Ectodermal cell (in vitro differentiated cells): ENCODE measurements at regions not wholly inside any gene's neighbourhood (a gene's known extent, or its start where the extent isn't known, plus 50 kb on each side); places are given as distances from the start of the nearest gene placed in this dataset.

ENCODE experiments used
- H3K27ac ChIP-seq: 2 replicates; pipeline ENCODE4 v1.7.0; 2013; ENCODE audit warnings: mild to moderate bottlenecking, low read depth, low read length; ENCODE audit not compliant: insufficient read depth, poor library complexity, severe bottlenecking
- H3K27me3 ChIP-seq: 2 replicates; pipeline ENCODE4 v1.7.0; 2013; ENCODE audit warnings: mild to moderate bottlenecking, low read length; ENCODE audit not compliant: insufficient read depth, control insufficient read depth, poor library complexity, severe bottlenecking
- H3K36me3 ChIP-seq: one replicate; pipeline ENCODE4 v1.7.0; 2013; ENCODE audit warnings: low read length; ENCODE audit not compliant: control insufficient read depth, insufficient read depth
- H3K4me1 ChIP-seq: one replicate; pipeline ENCODE4 v1.7.0; 2013; ENCODE audit warnings: low read length; ENCODE audit not compliant: control insufficient read depth, insufficient read depth
- H3K4me3 ChIP-seq: 2 replicates; pipeline ENCODE4 v1.7.0; 2013; ENCODE audit warnings: low read depth, low read length, control low read depth; ENCODE audit not compliant: insufficient read depth
- H3K9me3 ChIP-seq: 2 replicates; pipeline ENCODE4 v1.7.0; 2013; ENCODE audit warnings: mild to moderate bottlenecking, low read length, moderate library complexity; ENCODE audit not compliant: control insufficient read depth
- WGBS, 2 experiments: methylation state at CpG; one replicate each; pipeline ENCODE4 v1.1.7; 2013; ENCODE audit warnings: missing lambda C conversion rate in 2 of 2; 5-methylcytosine and 5-hydroxymethylcytosine counted together

- H3K4me1 ChIP-seq = peaks cover 10% of the 10 kb centered on the region
- H3K9me3 ChIP-seq = no peaks in the 10 kb centered on the region
- no peak overlapping the region for H3K4me3 ChIP-seq
- H3K36me3 ChIP-seq = no peaks in the 10 kb centered on the region
- no peaks in the 10 kb centered on the region for H3K27me3 ChIP-seq
- 90 to 96% methylated on average over 2 to 3 of the region's 3 CpGs for WGBS, 2 experiments
- H3K27ac ChIP-seq = no peak overlapping the region
These were observed 897.1 kb downstream of the TFAP2A start for GRCh38 chr6:9517806-9518205.

- 72 to 73% methylated on average over 12 of the region's 13 CpGs for WGBS, 2 experiments
- H3K9me3 ChIP-seq = no peaks in the 10 kb centered on the region
- H3K4me1 ChIP-seq = peaks cover 10% of the 10 kb centered on the region
- no peak overlapping the region for H3K4me3 ChIP-seq
- H3K27ac ChIP-seq = no peak overlapping the region
- no peaks in the 10 kb centered on the region for H3K27me3 ChIP-seq
- no peaks in the 10 kb centered on the region for H3K36me3 ChIP-seq
These were observed 899.0 kb downstream of the TFAP2A start for GRCh38 chr6:9515633-9516606.

GRCh38 chr6:9514146-9514545 lies 900.7 kb downstream of the TFAP2A start:
- H3K36me3 ChIP-seq = no peaks in the 10 kb centered on the region
- no peaks in the 10 kb centered on the region for H3K27me3 ChIP-seq
- peaks cover 10% of the 10 kb centered on the region for H3K4me1 ChIP-seq
- no peak overlapping the region for H3K4me3 ChIP-seq
- no peaks in the 10 kb centered on the region for H3K9me3 ChIP-seq
- 90 to 93% methylated on average over 1 of the region's 1 CpG for WGBS, 2 experiments
- H3K27ac ChIP-seq = no peak overlapping the region

- WGBS, 2 experiments = 100% methylated on average over 1 of the region's 1 CpG; no CpG with 5 or more reads in 1 of the 2 experiments
These were observed 903.7 kb downstream of the TFAP2A start for GRCh38 chr6:9511157-9511556.

GRCh38 chr6:9507136-9507895 lies 907.6 kb downstream of the TFAP2A start:
- H3K27ac ChIP-seq = no peak overlapping the region
- no peaks in the 10 kb centered on the region for H3K36me3 ChIP-seq
- H3K9me3 ChIP-seq = no peaks in the 10 kb centered on the region
- WGBS, 2 experiments = 96% methylated on average over 6 of the region's 6 CpGs
- peaks cover 5% of the 10 kb centered on the region for H3K4me1 ChIP-seq
- H3K4me3 ChIP-seq = no peak overlapping the region
- H3K27me3 ChIP-seq = no peaks in the 10 kb centered on the region

More at GRCh38 chr6:9511157-9511556, 903.7 kb downstream of the TFAP2A start:
- no peak overlapping the region for H3K4me3 ChIP-seq
- no peak overlapping the region for H3K27ac ChIP-seq
- no peaks in the 10 kb centered on the region for H3K36me3 ChIP-seq
- H3K9me3 ChIP-seq = no peaks in the 10 kb centered on the region
- H3K27me3 ChIP-seq = no peaks in the 10 kb centered on the region
- H3K4me1 ChIP-seq = peaks cover 8% of the 10 kb centered on the region

- H3K4me1 ChIP-seq = peaks cover 5% of the 10 kb centered on the region
- WGBS, 2 experiments = 88 to 91% methylated on average over 1 to 2 of the region's 2 CpGs
- H3K27ac ChIP-seq = no peak overlapping the region
- no peak overlapping the region for H3K4me3 ChIP-seq
- H3K9me3 ChIP-seq = no peaks in the 10 kb centered on the region
- H3K27me3 ChIP-seq = no peaks in the 10 kb centered on the region
- no peaks in the 10 kb centered on the region for H3K36me3 ChIP-seq
These were observed 910.7 kb downstream of the TFAP2A start for GRCh38 chr6:9504191-9504590.

- peaks cover 5% of the 10 kb centered on the region for H3K4me1 ChIP-seq
- H3K4me3 ChIP-seq = no peak overlapping the region
- H3K9me3 ChIP-seq = no peaks in the 10 kb centered on the region
- H3K27ac ChIP-seq = no peak overlapping the region
- WGBS, 2 experiments = 61 to 76% methylated on average over 4 to 6 of the region's 7 CpGs
- no peaks in the 10 kb centered on the region for H3K36me3 ChIP-seq
- no peaks in the 10 kb centered on the region for H3K27me3 ChIP-seq
These were observed 911.6 kb downstream of the TFAP2A start for GRCh38 chr6:9503111-9503761.

- Histone ChIP-seq H3K4me1 (peaks cover 5% of the 10 kb centered on the region), H3K27me3 (no peaks in the 10 kb centered on the region), H3K36me3 (no peaks in the 10 kb centered on the region), H3K4me3 (no peak overlapping the region), H3K9me3 (no peaks in the 10 kb centered on the region), H3K27ac (no peak overlapping the region)
- 92 to 94% methylated on average over 4 of the region's 4 CpGs for WGBS, 2 experiments
These were observed 915.2 kb downstream of the TFAP2A start for GRCh38 chr6:9499709-9500108.

GRCh38 chr6:9496837-9497236 lies 918.0 kb downstream of the TFAP2A start:
- no peaks in the 10 kb centered on the region for H3K9me3 ChIP-seq
- H3K4me1 ChIP-seq = no peaks in the 10 kb centered on the region
- no peaks in the 10 kb centered on the region for H3K27me3 ChIP-seq
- 93 to 95% methylated on average over 5 to 6 of the region's 6 CpGs for WGBS, 2 experiments
- no peak overlapping the region for H3K27ac ChIP-seq
- no peak overlapping the region for H3K4me3 ChIP-seq
- no peaks in the 10 kb centered on the region for H3K36me3 ChIP-seq

- Histone ChIP-seq H3K9me3 (no peaks in the 10 kb centered on the region), H3K27ac (no peak overlapping the region), H3K36me3 (no peaks in the 10 kb centered on the region), H3K4me1 (no peaks in the 10 kb centered on the region), H3K27me3 (no peaks in the 10 kb centered on the region), H3K4me3 (no peak overlapping the region)
- WGBS, 2 experiments = 93 to 94% methylated on average over 1 of the region's 1 CpG
These were observed 920.0 kb downstream of the TFAP2A start for GRCh38 chr6:9494864-9495263.
